Chondrocyte (in vitro differentiated cells): ENCODE measurements at regions not wholly inside any gene's neighbourhood (a gene's known extent, or its start where the extent isn't known, plus 50 kb on each side); places are given as distances from the start of the nearest gene placed in this dataset.

Experiments
- DNase-seq: peaks from one replicate; pipeline ENCODE4 v3.0.0; 2021; ENCODE audit warnings: mixed read lengths, low spot score
- H3K27ac Mint-ChIP-seq: one replicate; pipeline ENCODE4 v1.8.0; 2021; ENCODE audit warnings: mild to moderate bottlenecking, moderate library complexity, mixed read lengths; ENCODE audit not compliant: unreplicated experiment
- H3K27me3 Mint-ChIP-seq: 2 replicates; pipeline ENCODE4 v1.8.0; 2021; ENCODE audit warnings: low read depth, mixed read lengths
- H3K36me3 Mint-ChIP-seq: 2 replicates; pipeline ENCODE4 v1.8.0; 2021; ENCODE audit warnings: low read depth, mixed read lengths
- H3K4me1 Mint-ChIP-seq: 2 replicates; pipeline ENCODE4 v1.8.0; 2021; ENCODE audit warnings: low read depth, mild to moderate bottlenecking, mixed read lengths
- H3K4me3 Mint-ChIP-seq: one replicate; pipeline ENCODE4 v1.8.0; 2021; ENCODE audit warnings: mild to moderate bottlenecking, moderate library complexity, mixed read lengths; ENCODE audit not compliant: unreplicated experiment
- H3K9me3 Mint-ChIP-seq: 2 replicates; pipeline ENCODE4 v1.8.0; 2021; ENCODE audit warnings: low read depth, mixed read lengths
- CTCF ChIP-seq: fragments of 200-600 bp; sonication (generic); IDR thresholded peaks from 2 replicates; pipeline ENCODE4 v1.5.0; 2021; ENCODE audit warnings: antibody characterized with exemption, mild to moderate bottlenecking, moderate library complexity

- no peak for TF ChIP-seq CTCF
- no peak for DNase-seq
- H3K9me3 Mint-ChIP-seq: peaks cover 21% of the 10 kb centered on the region
- H3K36me3 Mint-ChIP-seq: peaks cover 1% of the 10 kb centered on the region
- H3K4me1 Mint-ChIP-seq: peaks cover 8% of the 10 kb centered on the region
- H3K27me3 Mint-ChIP-seq: peaks cover 16% of the 10 kb centered on the region
- no peak overlapping the region for H3K27ac Mint-ChIP-seq
- H3K4me3 Mint-ChIP-seq: no peak overlapping the region
Observed at GRCh38 chr22:48309115-48309705, 1518.5 kb downstream of the BRD1 start.

- DNase-seq: no peak
- H3K4me1 Mint-ChIP-seq: peaks cover 8% of the 10 kb centered on the region
Observed at GRCh38 chr22:48307931-48308330, 1519.7 kb downstream of the BRD1 start.

GRCh38 chr22:48306785-48307510, 1520.7 kb downstream of the BRD1 start:
- no peak overlapping the region for H3K27ac Mint-ChIP-seq
- no peak for TF ChIP-seq CTCF
- H3K9me3 Mint-ChIP-seq: peaks cover 8% of the 10 kb centered on the region
- H3K27me3 Mint-ChIP-seq: peaks cover 19% of the 10 kb centered on the region
- peaks cover 8% of the 10 kb centered on the region for H3K4me1 Mint-ChIP-seq
- peaks cover 1% of the 10 kb centered on the region for H3K36me3 Mint-ChIP-seq
- H3K4me3 Mint-ChIP-seq: no peak overlapping the region
- no peak for DNase-seq

More at GRCh38 chr22:48307931-48308330, 1519.7 kb downstream of the BRD1 start:
- H3K9me3 Mint-ChIP-seq: peaks cover 16% of the 10 kb centered on the region
- no peak overlapping the region for H3K4me3 Mint-ChIP-seq
- peaks cover 14% of the 10 kb centered on the region for H3K27me3 Mint-ChIP-seq
- H3K36me3 Mint-ChIP-seq: peaks cover 1% of the 10 kb centered on the region
- no peak overlapping the region for H3K27ac Mint-ChIP-seq
- TF ChIP-seq CTCF: no peak

- peaks cover 23% of the 10 kb centered on the region for H3K27me3 Mint-ChIP-seq
- H3K9me3 Mint-ChIP-seq: peaks cover 3% of the 10 kb centered on the region
- H3K36me3 Mint-ChIP-seq: peaks cover 1% of the 10 kb centered on the region
- no peak for DNase-seq
- peaks cover 8% of the 10 kb centered on the region for H3K4me1 Mint-ChIP-seq
- no peak overlapping the region for H3K27ac Mint-ChIP-seq
- H3K4me3 Mint-ChIP-seq: no peak overlapping the region
- TF ChIP-seq CTCF: no peak
Observed at GRCh38 chr22:48306284-48306683, 1521.4 kb downstream of the BRD1 start.

GRCh38 chr22:48305726-48306235, 1521.9 kb downstream of the BRD1 start:
- H3K9me3 Mint-ChIP-seq: no peaks in the 10 kb centered on the region
- H3K27me3 Mint-ChIP-seq: peaks cover 23% of the 10 kb centered on the region
- peak; percentile 93 for DNase-seq
- H3K27ac Mint-ChIP-seq: no peak overlapping the region
- no peaks in the 10 kb centered on the region for H3K36me3 Mint-ChIP-seq
- H3K4me1 Mint-ChIP-seq: peaks cover 8% of the 10 kb centered on the region
- TF ChIP-seq CTCF: no peak
- no peak overlapping the region for H3K4me3 Mint-ChIP-seq
